ENCODE measurements at regions not wholly inside any gene's neighbourhood (a gene's known extent, or its start where the extent isn't known, plus 50 kb on each side); places are given as distances from the start of the nearest gene placed in this dataset.

DNA sequence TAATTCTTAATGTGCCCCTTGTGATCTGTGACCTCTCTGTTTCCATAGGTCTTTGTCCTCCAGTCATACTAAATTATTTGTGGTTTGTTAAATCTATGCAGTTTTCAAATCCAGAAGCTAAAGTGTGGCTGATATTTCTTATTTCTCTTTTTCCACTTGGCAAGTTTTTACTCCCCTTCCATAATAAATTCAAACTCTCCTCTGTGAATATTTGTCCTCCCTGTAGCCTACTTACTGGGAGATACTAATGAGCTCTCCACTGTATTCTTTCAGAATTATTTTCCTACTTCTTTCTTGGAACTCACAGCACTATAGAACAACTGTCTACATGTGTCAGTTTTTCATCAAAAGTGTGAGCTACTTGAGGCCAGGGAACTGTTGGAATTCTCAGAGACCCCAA lies 430.8 kb upstream of the PTBP2 start:
- H3K4me1 ChIP-seq (ENCODE audit: control insufficient read depth in 1 of 2, insufficient read depth in 2 of 2, low read length in 2 of 2), result no peaks in the 10 kb centered on the region
- H3K36me3 ChIP-seq (replicated peaks in 1 of 2; ENCODE audit: control insufficient read depth in 1 of 2, insufficient read depth in 2 of 2, low read length in 2 of 2), result no peaks in the 10 kb centered on the region
- H4K20me1 ChIP-seq (ENCODE audit: insufficient read depth, low read length), result no peaks in the 10 kb centered on the region
- H2AFZ ChIP-seq (ENCODE audit: insufficient read depth, low read depth, low read length, poor library complexity, severe bottlenecking), result no peak overlapping the region
- Mint-ChIP-seq H3K4me1 (no peaks in the 10 kb centered on the region), H3K9me3 (peaks cover 6 to 31% (median 25%) of the 10 kb centered on the region in 7 donors), H3K27me3 (ENCODE audit: low read depth in 3 of 3) (peaks cover 1 to 2% (median 2%) of the 10 kb centered on the region in 3 donors), H3K27ac (no peak overlapping the region), H3K36me3 (no peaks in the 10 kb centered on the region), H3K4me3 (no peak overlapping the region)
- H3K79me2 ChIP-seq (ENCODE audit: insufficient read depth, low read length), result no peaks in the 10 kb centered on the region
- H3K27ac ChIP-seq (ENCODE audit: low read depth in 1 of 2, low read length in 2 of 2), result no peak overlapping the region
- intact Hi-C loops (cut with micrococcal nuclease), result no loop called here
- no peak overlapping the region for H3K4me3 ChIP-seq (replicated peaks in 1 of 3; ENCODE audit: low read depth in 2 of 3, low read length in 3 of 3)
- H3K9ac ChIP-seq (ENCODE audit: insufficient read depth, low read length, poor library complexity, severe bottlenecking), result no peak overlapping the region
- TF ChIP-seq, protein P1, sequence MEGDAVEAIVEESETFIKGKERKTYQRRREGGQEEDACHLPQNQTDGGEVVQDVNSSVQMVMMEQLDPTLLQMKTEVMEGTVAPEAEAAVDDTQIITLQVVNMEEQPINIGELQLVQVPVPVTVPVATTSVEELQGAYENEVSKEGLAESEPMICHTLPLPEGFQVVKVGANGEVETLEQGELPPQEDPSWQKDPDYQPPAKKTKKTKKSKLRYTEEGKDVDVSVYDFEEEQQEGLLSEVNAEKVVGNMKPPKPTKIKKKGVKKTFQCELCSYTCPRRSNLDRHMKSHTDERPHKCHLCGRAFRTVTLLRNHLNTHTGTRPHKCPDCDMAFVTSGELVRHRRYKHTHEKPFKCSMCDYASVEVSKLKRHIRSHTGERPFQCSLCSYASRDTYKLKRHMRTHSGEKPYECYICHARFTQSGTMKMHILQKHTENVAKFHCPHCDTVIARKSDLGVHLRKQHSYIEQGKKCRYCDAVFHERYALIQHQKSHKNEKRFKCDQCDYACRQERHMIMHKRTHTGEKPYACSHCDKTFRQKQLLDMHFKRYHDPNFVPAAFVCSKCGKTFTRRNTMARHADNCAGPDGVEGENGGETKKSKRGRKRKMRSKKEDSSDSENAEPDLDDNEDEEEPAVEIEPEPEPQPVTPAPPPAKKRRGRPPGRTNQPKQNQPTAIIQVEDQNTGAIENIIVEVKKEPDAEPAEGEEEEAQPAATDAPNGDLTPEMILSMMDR (IDR thresholded peaks at IDR 0.05), result no peak
- no peak for DNase-seq
- H3K4me2 ChIP-seq (replicated peaks; ENCODE audit: extremely low read depth, low read length, poor library complexity, severe bottlenecking), result no peak overlapping the region
- peaks cover 13 to 15% of the 10 kb centered on the region in 2 donors for H3K9me3 ChIP-seq (replicated peaks in 1 of 2; ENCODE audit: control insufficient read depth in 1 of 2, insufficient read depth in 1 of 2, low read length in 2 of 2)
- H3K27me3 ChIP-seq (ENCODE audit: control insufficient read depth in 2 of 2, insufficient read depth in 2 of 2, low read length in 2 of 2), result no peaks in the 10 kb centered on the region

DNA sequence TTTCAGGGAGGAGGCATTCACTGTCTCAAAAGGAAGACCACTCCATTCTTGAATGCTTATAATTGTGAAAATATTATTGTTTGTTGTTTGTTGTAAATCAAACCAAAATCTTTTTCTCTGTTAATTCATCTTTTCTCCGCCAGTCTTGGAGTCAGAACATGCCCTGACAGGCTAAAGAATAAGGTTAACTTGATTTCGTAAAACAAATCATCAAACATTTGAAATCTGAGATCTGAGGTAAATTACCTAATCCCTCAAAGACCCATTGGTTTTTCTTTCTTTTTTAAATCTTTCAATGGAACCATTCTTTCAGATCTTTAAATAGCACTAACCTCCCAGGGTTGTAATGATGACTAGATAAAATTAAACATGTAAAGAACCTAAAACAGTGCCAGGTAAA lies 430.1 kb upstream of the PTBP2 start:
- H2AFZ ChIP-seq (ENCODE audit: insufficient read depth, low read depth, low read length, poor library complexity, severe bottlenecking), result no peak overlapping the region

More for the DNA sequence above, 430.1 kb upstream of the PTBP2 start:
- TF ChIP-seq, protein P1 (IDR thresholded peaks at IDR 0.05), result no peak
- no peak overlapping the region for H3K27ac ChIP-seq (ENCODE audit: low read depth in 1 of 2, low read length in 2 of 2)
- H3K4me1 ChIP-seq (ENCODE audit: control insufficient read depth in 1 of 2, insufficient read depth in 2 of 2, low read length in 2 of 2), result peaks cover 4% of the 10 kb centered on the region in 2 donors
- no peak overlapping the region for H3K4me2 ChIP-seq (replicated peaks; ENCODE audit: extremely low read depth, low read length, poor library complexity, severe bottlenecking)
- H3K4me1 Mint-ChIP-seq, result peaks cover 4% of the 10 kb centered on the region
- H3K36me3 ChIP-seq (replicated peaks in 1 of 2; ENCODE audit: control insufficient read depth in 1 of 2, insufficient read depth in 2 of 2, low read length in 2 of 2), result no peaks in the 10 kb centered on the region
- DNase-seq, result no peak
- no peak overlapping the region for H3K9ac ChIP-seq (ENCODE audit: insufficient read depth, low read length, poor library complexity, severe bottlenecking)
- no peaks in the 10 kb centered on the region for H3K27me3 ChIP-seq (ENCODE audit: control insufficient read depth in 2 of 2, insufficient read depth in 2 of 2, low read length in 2 of 2)
- H3K27me3 Mint-ChIP-seq (ENCODE audit: low read depth in 3 of 3), result peaks cover 1 to 2% (median 2%) of the 10 kb centered on the region in 3 donors
- H3K9me3 ChIP-seq (replicated peaks in 1 of 2; ENCODE audit: control insufficient read depth in 1 of 2, insufficient read depth in 1 of 2, low read length in 2 of 2), result peaks cover 11 to 13% of the 10 kb centered on the region in 2 donors
- H3K27ac Mint-ChIP-seq, result no peak overlapping the region
- WGBS (ENCODE audit: insufficient coverage), result 71% methylated on average over 1 of the region's 2 CpGs
- no peaks in the 10 kb centered on the region for H3K36me3 Mint-ChIP-seq
- no peaks in the 10 kb centered on the region for H3K79me2 ChIP-seq (ENCODE audit: insufficient read depth, low read length)
- no peaks in the 10 kb centered on the region for H4K20me1 ChIP-seq (ENCODE audit: insufficient read depth, low read length)
- no peak overlapping the region for H3K4me3 ChIP-seq (replicated peaks in 1 of 3; ENCODE audit: low read depth in 2 of 3, low read length in 3 of 3)
- H3K9me3 Mint-ChIP-seq, result peaks cover 6 to 30% (median 21%) of the 10 kb centered on the region in 7 donors
- H3K4me3 Mint-ChIP-seq, result no peak overlapping the region
- intact Hi-C loops (cut with micrococcal nuclease), result no loop called here

Data from CD14-positive monocyte (primary cell).